ENCODE measurements at regions not wholly inside any gene's neighbourhood (a gene's known extent, or its start where the extent isn't known, plus 50 kb on each side); places are given as distances from the start of the nearest gene placed in this dataset.

DNA sequence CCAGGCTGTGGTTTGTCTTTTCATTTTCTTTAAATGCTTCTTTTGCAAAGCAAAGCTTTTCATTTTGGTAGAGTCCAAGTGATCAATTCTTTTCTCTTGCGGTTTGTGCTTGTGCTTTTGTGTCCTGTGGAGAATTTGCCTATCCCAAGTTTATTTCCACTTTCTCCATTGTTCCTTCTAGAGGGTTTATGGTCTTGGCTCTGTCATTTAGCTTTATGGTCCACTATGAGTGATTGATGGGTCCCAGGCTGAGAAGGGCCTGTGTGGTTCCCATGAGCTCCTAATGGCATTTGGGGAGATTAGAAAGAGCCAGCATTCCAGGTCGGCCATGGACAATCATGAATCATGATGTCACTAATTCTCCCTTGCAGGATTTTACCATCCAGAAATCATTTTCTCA is 86.5 kb downstream of the CPZ start (continued):
- TF ChIP-seq, protein P1, sequence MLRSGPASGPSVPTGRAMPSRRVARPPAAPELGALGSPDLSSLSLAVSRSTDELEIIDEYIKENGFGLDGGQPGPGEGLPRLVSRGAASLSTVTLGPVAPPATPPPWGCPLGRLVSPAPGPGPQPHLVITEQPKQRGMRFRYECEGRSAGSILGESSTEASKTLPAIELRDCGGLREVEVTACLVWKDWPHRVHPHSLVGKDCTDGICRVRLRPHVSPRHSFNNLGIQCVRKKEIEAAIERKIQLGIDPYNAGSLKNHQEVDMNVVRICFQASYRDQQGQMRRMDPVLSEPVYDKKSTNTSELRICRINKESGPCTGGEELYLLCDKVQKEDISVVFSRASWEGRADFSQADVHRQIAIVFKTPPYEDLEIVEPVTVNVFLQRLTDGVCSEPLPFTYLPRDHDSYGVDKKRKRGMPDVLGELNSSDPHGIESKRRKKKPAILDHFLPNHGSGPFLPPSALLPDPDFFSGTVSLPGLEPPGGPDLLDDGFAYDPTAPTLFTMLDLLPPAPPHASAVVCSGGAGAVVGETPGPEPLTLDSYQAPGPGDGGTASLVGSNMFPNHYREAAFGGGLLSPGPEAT (IDR thresholded peaks at IDR 0.05; ENCODE audit: low read depth), result no peak

DNA sequence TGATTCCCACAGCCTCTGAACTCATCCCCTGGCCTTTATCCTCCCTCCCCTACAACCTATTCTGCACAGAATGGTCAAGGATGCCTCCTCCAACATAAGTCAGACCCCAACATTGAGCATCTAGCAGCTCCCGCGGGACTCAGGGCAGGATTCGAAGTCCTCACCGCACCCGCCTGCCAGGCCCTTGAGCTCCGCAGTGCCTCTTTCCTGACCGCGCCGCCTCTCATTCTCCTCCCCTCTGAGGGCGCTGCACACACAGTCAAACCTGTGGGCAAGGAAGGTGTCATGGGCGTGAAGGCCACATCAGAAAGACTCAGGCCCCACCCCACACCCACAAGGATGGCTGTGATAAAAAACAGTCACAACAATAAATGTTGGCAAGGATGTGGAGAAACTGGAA is 84.1 kb downstream of the CPZ start:
- no peaks in the 10 kb centered on the region; a peak in 1 of 4 replicates for H3K27me3 ChIP-seq (replicated peaks in 1 of 2; ENCODE audit: control insufficient read depth in 2 of 2, insufficient read depth in 2 of 2, low read length in 1 of 2)
- ChIA-PET POLR2A (no interaction called here), CTCF (no interaction called here), SMC1A (ENCODE audit: uncharacterized antibody, unreplicated experiment) (no interaction called here), RAD21 (ENCODE audit: unreplicated experiment) (no interaction called here)
- 67% methylated on average over 11 of the region's 11 CpGs for WGBS (ENCODE audit: insufficient coverage, insufficient replicate concordance, low lambda C conversion rate, missing lambda C conversion rate)
- H3K36me3 ChIP-seq (ENCODE audit: control insufficient read depth in 2 of 2, insufficient read depth in 2 of 2, low read length in 1 of 2), result no peaks in the 10 kb centered on the region
- intact Hi-C loops (cut with micrococcal nuclease; ENCODE audit: unreplicated experiment), result no loop called here
- in situ Hi-C loops (cut with MboI), result no loop called here
- no peak overlapping the region for H3K9ac ChIP-seq (ENCODE audit: control insufficient read depth, insufficient read depth, low read length)
- no peak overlapping the region for H3K4me3 ChIP-seq
- no peaks in the 10 kb centered on the region for H3K4me1 ChIP-seq (ENCODE audit: control insufficient read depth, insufficient read depth, low read length)
- no peak for FAIRE-seq
- H3K27ac ChIP-seq (ENCODE audit: control insufficient read depth, insufficient read depth), result no peak overlapping the region
- H4K20me1 ChIP-seq (ENCODE audit: control insufficient read depth, insufficient read depth), result no peaks in the 10 kb centered on the region
- no peaks in the 10 kb centered on the region for H3K9me3 ChIP-seq (replicated peaks; ENCODE audit: control insufficient read depth, insufficient read depth, low read length)
- no peak overlapping the region for H3K4me2 ChIP-seq (ENCODE audit: control insufficient read depth, insufficient read depth)
- ATAC-seq, result no peak
- H3K79me2 ChIP-seq (ENCODE audit: control insufficient read depth, insufficient read depth, low read length), result no peaks in the 10 kb centered on the region
- no peak overlapping the region for H2AFZ ChIP-seq (ENCODE audit: control insufficient read depth, low read depth, low read length)
- no TSS peak for BruUV-seq (replicated peaks)
- TF ChIP-seq, protein P2, sequence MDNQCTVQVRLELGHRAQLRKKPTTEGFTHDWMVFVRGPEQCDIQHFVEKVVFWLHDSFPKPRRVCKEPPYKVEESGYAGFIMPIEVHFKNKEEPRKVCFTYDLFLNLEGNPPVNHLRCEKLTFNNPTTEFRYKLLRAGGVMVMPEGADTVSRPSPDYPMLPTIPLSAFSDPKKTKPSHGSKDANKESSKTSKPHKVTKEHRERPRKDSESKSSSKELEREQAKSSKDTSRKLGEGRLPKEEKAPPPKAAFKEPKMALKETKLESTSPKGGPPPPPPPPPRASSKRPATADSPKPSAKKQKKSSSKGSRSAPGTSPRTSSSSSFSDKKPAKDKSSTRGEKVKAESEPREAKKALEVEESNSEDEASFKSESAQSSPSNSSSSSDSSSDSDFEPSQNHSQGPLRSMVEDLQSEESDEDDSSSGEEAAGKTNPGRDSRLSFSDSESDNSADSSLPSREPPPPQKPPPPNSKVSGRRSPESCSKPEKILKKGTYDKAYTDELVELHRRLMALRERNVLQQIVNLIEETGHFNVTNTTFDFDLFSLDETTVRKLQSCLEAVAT (IDR thresholded peaks at IDR 0.05), result no peak
- no peak for TF ChIP-seq CBFB (IDR thresholded peaks at IDR 0.05; ENCODE audit: low read depth)
- TF ChIP-seq SPI1 (IDR thresholded peaks at IDR 0.05; ENCODE audit: borderline replicate concordance, insufficient read depth, low read depth, low read length), result no peak
- no peak for TF ChIP-seq EZH2 (IDR thresholded peaks at IDR 0.05; ENCODE audit: borderline replicate concordance, control insufficient read depth, low read depth, low read length)
- TF ChIP-seq, protein P3, sequence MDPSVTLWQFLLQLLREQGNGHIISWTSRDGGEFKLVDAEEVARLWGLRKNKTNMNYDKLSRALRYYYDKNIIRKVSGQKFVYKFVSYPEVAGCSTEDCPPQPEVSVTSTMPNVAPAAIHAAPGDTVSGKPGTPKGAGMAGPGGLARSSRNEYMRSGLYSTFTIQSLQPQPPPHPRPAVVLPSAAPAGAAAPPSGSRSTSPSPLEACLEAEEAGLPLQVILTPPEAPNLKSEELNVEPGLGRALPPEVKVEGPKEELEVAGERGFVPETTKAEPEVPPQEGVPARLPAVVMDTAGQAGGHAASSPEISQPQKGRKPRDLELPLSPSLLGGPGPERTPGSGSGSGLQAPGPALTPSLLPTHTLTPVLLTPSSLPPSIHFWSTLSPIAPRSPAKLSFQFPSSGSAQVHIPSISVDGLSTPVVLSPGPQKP (IDR thresholded peaks at IDR 0.05; ENCODE audit: low read depth, low read length), result no peak
- TF ChIP-seq, protein P4, sequence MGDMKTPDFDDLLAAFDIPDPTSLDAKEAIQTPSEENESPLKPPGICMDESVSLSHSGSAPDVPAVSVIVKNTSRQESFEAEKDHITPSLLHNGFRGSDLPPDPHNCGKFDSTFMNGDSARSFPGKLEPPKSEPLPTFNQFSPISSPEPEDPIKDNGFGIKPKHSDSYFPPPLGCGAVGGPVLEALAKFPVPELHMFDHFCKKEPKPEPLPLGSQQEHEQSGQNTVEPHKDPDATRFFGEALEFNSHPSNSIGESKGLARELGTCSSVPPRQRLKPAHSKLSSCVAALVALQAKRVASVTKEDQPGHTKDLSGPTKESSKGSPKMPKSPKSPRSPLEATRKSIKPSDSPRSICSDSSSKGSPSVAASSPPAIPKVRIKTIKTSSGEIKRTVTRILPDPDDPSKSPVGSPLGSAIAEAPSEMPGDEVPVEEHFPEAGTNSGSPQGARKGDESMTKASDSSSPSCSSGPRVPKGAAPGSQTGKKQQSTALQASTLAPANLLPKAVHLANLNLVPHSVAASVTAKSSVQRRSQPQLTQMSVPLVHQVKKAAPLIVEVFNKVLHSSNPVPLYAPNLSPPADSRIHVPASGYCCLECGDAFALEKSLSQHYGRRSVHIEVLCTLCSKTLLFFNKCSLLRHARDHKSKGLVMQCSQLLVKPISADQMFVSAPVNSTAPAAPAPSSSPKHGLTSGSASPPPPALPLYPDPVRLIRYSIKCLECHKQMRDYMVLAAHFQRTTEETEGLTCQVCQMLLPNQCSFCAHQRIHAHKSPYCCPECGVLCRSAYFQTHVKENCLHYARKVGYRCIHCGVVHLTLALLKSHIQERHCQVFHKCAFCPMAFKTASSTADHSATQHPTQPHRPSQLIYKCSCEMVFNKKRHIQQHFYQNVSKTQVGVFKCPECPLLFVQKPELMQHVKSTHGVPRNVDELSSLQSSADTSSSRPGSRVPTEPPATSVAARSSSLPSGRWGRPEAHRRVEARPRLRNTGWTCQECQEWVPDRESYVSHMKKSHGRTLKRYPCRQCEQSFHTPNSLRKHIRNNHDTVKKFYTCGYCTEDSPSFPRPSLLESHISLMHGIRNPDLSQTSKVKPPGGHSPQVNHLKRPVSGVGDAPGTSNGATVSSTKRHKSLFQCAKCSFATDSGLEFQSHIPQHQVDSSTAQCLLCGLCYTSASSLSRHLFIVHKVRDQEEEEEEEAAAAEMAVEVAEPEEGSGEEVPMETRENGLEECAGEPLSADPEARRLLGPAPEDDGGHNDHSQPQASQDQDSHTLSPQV (IDR thresholded peaks at IDR 0.05), result no peak
- no peak for TF ChIP-seq ETV6 (conservative IDR thresholded peaks at IDR 0.05 in 1 of 2, IDR thresholded peaks at IDR 0.05 in 1 of 2; ENCODE audit: borderline replicate concordance in 1 of 2, low read depth in 1 of 2)
- no peak for TF ChIP-seq ZNF274 (IDR thresholded peaks at IDR 0.05; ENCODE audit: insufficient read depth, insufficient read length)
- no peak for TF ChIP-seq BRCA1 (IDR thresholded peaks at IDR 0.05; ENCODE audit: low read depth, low read length)
- no peak for TF ChIP-seq POLR2AphosphoS5 (IDR thresholded peaks at IDR 0.05; ENCODE audit: low read length)
- DNase-seq (ENCODE audit: low read depth, low spot score), result no peak
